ENCODE measurements at regions not wholly inside any gene's neighbourhood (a gene's known extent, or its start where the extent isn't known, plus 50 kb on each side); places are given as distances from the start of the nearest gene placed in this dataset.
A peak's percentile ranks its signal among the peaks of the same experiment; 100 is the strongest.

DNA sequence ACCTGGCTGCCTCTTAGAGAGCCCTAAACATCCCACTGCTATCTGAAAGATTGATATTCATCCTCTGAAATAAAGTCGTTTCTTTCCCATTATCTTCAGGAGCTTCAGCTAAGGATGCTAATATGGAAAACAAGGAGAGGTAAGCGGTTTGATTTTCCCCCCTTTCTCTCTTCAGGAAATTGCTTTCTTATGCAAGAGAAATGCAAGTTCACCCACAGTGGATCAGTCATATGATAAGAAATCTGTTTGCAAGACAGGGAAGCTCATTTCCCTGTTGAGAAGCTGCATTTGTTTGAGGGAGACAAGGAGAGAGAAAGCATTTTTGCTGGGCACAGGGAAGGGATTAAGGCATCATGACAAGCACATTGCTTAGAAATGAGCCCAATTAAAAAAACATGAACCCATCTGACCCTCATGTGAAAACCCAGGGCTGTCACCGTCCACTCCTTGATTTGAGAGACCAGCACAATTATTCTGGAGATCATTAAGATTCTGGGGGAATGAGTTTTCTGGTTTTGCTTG is 53.7 kb upstream of the BOD1 start (continued):
- TF ChIP-seq SP1 (CRISPR knock-in tag; IDR thresholded peaks at IDR 0.05) (no peak), KDM1A (IDR thresholded peaks at IDR 0.05) (no peak), ELF1 (tag; IDR thresholded peaks at IDR 0.05) (peak; percentile 32; the same call in 1 of the 2 replicates), HNRNPL (IDR thresholded peaks at IDR 0.05; ENCODE audit: low read depth, low read length) (no peak), WHSC1 (IDR thresholded peaks at IDR 0.05; ENCODE audit: low read length) (no peak), PKNOX1 (IDR thresholded peaks at IDR 0.05) (no peak), E2F8 (IDR thresholded peaks at IDR 0.05; ENCODE audit: low read depth, partially characterized antibody) (no peak), ATF7 (IDR thresholded peaks at IDR 0.05) (peak; percentile 50; the same call in 1 of the 2 replicates), NFIX (CRISPR knock-in tag; IDR thresholded peaks at IDR 0.05; ENCODE audit: low read depth) (no peak), FOXA1 (IDR thresholded peaks at IDR 0.05; ENCODE audit: borderline replicate concordance) (no peak), SIN3A (IDR thresholded peaks at IDR 0.05; ENCODE audit: borderline replicate concordance in 2 of 2, control insufficient read depth in 1 of 2, low read depth in 2 of 2, low read length in 2 of 2) (no peak), CGGBP1 (CRISPR knock-in tag; IDR thresholded peaks at IDR 0.05) (no peak), ZBTB33 (CRISPR knock-in tag; IDR thresholded peaks at IDR 0.05) (no peak)
- TF ChIP-seq, protein P1, sequence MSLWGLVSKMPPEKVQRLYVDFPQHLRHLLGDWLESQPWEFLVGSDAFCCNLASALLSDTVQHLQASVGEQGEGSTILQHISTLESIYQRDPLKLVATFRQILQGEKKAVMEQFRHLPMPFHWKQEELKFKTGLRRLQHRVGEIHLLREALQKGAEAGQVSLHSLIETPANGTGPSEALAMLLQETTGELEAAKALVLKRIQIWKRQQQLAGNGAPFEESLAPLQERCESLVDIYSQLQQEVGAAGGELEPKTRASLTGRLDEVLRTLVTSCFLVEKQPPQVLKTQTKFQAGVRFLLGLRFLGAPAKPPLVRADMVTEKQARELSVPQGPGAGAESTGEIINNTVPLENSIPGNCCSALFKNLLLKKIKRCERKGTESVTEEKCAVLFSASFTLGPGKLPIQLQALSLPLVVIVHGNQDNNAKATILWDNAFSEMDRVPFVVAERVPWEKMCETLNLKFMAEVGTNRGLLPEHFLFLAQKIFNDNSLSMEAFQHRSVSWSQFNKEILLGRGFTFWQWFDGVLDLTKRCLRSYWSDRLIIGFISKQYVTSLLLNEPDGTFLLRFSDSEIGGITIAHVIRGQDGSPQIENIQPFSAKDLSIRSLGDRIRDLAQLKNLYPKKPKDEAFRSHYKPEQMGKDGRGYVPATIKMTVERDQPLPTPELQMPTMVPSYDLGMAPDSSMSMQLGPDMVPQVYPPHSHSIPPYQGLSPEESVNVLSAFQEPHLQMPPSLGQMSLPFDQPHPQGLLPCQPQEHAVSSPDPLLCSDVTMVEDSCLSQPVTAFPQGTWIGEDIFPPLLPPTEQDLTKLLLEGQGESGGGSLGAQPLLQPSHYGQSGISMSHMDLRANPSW (CRISPR knock-in tag; IDR thresholded peaks at IDR 0.05): no peak
- TF ChIP-seq, protein P2, sequence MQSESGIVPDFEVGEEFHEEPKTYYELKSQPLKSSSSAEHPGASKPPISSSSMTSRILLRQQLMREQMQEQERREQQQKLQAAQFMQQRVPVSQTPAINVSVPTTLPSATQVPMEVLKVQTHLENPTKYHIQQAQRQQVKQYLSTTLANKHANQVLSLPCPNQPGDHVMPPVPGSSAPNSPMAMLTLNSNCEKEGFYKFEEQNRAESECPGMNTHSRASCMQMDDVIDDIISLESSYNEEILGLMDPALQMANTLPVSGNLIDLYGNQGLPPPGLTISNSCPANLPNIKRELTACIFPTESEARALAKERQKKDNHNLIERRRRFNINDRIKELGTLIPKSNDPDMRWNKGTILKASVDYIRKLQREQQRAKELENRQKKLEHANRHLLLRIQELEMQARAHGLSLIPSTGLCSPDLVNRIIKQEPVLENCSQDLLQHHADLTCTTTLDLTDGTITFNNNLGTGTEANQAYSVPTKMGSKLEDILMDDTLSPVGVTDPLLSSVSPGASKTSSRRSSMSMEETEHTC (IDR thresholded peaks at IDR 0.05): no peak
- TF ChIP-seq, protein P3, sequence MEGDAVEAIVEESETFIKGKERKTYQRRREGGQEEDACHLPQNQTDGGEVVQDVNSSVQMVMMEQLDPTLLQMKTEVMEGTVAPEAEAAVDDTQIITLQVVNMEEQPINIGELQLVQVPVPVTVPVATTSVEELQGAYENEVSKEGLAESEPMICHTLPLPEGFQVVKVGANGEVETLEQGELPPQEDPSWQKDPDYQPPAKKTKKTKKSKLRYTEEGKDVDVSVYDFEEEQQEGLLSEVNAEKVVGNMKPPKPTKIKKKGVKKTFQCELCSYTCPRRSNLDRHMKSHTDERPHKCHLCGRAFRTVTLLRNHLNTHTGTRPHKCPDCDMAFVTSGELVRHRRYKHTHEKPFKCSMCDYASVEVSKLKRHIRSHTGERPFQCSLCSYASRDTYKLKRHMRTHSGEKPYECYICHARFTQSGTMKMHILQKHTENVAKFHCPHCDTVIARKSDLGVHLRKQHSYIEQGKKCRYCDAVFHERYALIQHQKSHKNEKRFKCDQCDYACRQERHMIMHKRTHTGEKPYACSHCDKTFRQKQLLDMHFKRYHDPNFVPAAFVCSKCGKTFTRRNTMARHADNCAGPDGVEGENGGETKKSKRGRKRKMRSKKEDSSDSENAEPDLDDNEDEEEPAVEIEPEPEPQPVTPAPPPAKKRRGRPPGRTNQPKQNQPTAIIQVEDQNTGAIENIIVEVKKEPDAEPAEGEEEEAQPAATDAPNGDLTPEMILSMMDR (IDR thresholded peaks at IDR 0.05 in 2 of 3, conservative IDR thresholded peaks at IDR 0.05 in 1 of 3; ENCODE audit: insufficient read depth in 2 of 3, low read depth in 1 of 3, low read length in 3 of 3): no peak

Data from K562 (cell line).